ENCODE measurements at regions not wholly inside any gene's neighbourhood (a gene's known extent, or its start where the extent isn't known, plus 50 kb on each side); places are given as distances from the start of the nearest gene placed in this dataset.

DNA sequence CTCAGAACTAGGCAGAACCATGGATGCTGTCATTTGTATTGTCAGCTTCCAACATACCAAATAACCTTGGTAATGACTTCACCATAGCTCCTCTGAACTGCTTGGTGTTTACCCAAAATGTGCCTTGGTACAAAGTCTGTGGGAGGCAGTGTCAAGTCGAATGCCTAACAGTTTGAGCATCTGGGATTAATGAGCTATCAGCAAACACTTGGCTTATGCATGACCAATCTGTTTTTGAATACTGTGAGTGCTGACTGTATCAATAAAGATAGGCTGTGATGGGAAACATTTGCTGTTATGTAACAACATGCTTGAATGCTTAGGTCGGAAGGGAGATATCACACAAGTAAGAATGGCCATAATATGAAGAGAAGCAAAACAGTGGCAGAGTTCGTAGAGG is 455.4 kb downstream of the CMPK2 start:
- Mint-ChIP-seq H3K4me1 (no peaks in the 10 kb centered on the region), H3K9me3 (no peaks in the 10 kb centered on the region), H3K27ac (no peak overlapping the region), H3K36me3 (ENCODE audit: low read depth) (no peaks in the 10 kb centered on the region), H3K27me3 (peaks cover 2% of the 10 kb centered on the region), H3K4me3 (no peak overlapping the region)
- ATAC-seq (ENCODE audit: low read depth): no peak
- ChIA-PET CTCF (no interaction called here), POLR2A (no interaction called here)
- TF ChIP-seq, protein P1, sequence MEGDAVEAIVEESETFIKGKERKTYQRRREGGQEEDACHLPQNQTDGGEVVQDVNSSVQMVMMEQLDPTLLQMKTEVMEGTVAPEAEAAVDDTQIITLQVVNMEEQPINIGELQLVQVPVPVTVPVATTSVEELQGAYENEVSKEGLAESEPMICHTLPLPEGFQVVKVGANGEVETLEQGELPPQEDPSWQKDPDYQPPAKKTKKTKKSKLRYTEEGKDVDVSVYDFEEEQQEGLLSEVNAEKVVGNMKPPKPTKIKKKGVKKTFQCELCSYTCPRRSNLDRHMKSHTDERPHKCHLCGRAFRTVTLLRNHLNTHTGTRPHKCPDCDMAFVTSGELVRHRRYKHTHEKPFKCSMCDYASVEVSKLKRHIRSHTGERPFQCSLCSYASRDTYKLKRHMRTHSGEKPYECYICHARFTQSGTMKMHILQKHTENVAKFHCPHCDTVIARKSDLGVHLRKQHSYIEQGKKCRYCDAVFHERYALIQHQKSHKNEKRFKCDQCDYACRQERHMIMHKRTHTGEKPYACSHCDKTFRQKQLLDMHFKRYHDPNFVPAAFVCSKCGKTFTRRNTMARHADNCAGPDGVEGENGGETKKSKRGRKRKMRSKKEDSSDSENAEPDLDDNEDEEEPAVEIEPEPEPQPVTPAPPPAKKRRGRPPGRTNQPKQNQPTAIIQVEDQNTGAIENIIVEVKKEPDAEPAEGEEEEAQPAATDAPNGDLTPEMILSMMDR (IDR thresholded peaks at IDR 0.05): no peak
- intact Hi-C loops (cut with micrococcal nuclease): no loop called here
- no peak for DNase-seq

DNA sequence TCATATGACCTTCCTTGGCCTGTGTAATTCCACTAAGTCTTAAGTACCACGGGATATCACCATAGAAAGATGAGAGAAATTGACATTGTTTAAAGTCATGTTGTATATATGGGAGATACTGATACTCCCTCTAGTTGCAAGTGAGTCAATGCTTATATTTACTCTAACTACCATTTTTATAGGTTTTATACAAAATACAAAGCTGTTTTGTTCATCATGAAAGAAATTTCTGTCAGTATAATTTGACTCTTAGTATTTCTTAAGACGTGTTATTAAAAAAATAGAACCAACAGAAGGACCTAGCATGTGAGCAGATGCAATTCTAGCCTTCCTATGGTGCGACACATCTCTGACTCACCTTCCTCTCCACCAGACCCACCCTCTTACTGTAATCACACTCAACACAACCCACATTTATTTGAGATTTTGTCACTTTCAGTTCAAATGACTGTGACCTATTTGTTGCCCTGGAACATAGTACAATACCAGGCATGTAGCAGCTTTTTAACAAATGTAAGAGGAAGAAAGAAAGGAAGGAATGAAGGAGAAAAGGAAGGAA is 453.1 kb downstream of the CMPK2 start:
- Mint-ChIP-seq H3K27ac (no peak overlapping the region), H3K4me3 (no peak overlapping the region), H3K9me3 (no peaks in the 10 kb centered on the region), H3K4me1 (no peaks in the 10 kb centered on the region), H3K36me3 (ENCODE audit: low read depth) (no peaks in the 10 kb centered on the region), H3K27me3 (peaks cover 2% of the 10 kb centered on the region)
- CTCF ChIA-PET: no interaction called here
- ATAC-seq (ENCODE audit: low read depth): no peak
- POLR2A ChIA-PET: no interaction called here
- DNase-seq: no peak
- intact Hi-C loops (cut with micrococcal nuclease): no loop called here
- TF ChIP-seq, protein P1 (IDR thresholded peaks at IDR 0.05): no peak

DNA sequence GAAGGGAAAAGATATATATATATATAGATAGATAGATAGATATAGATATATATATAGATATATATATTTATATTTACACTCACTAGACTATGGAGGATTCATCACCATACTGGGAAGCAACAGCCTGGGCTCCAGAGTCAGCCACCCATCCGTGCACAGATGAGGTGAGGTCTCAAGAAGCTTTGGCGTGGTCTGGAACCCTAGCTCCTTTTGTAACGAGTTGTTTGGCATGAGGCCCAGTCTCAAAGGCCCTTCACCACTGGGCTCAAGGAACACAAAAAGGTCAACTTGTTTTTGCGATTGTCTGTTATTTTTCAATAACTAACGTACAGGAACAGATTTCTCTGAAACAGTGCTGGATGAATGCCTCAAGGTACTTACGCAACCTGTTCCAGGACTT is 448.7 kb downstream of the CMPK2 start:
- CTCF ChIA-PET: no interaction called here
- TF ChIP-seq, protein P1 (IDR thresholded peaks at IDR 0.05): no peak
- Mint-ChIP-seq H3K4me3 (no peak overlapping the region), H3K36me3 (ENCODE audit: low read depth) (no peaks in the 10 kb centered on the region), H3K27me3 (peaks cover 2% of the 10 kb centered on the region), H3K27ac (no peak overlapping the region), H3K4me1 (peaks cover 8% of the 10 kb centered on the region), H3K9me3 (no peaks in the 10 kb centered on the region)
- intact Hi-C loops (cut with micrococcal nuclease): no loop called here
- DNase-seq (no peak), ATAC-seq (ENCODE audit: low read depth) (no peak)
- POLR2A ChIA-PET: no interaction called here

DNA sequence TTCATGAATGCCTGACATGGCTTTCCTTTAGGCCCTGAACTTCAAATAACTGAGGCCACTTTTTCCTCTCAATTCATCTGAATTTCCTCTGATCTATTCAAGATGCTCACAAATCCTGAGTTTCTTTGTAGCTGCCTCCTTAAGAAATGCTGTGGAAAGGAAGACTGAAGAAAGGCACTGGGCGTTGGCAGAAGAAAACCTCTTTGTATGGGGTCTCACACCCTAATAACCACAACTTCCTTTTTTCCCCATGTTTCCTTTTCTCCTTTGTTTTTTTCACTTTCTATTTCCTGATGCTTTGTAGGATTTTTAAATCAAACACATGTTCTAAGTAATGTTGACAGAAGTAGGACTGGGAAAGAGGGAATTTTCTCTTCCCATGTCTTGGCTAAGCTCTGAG is 447.4 kb downstream of the CMPK2 start:
- ChIA-PET POLR2A (no interaction called here), CTCF (no interaction called here)
- ATAC-seq (ENCODE audit: low read depth) (no peak), DNase-seq (no peak)
- Mint-ChIP-seq H3K36me3 (ENCODE audit: low read depth) (no peaks in the 10 kb centered on the region), H3K27me3 (no peaks in the 10 kb centered on the region), H3K9me3 (no peaks in the 10 kb centered on the region), H3K27ac (no peak overlapping the region), H3K4me1 (peaks cover 8% of the 10 kb centered on the region), H3K4me3 (no peak overlapping the region)
- TF ChIP-seq, protein P1 (IDR thresholded peaks at IDR 0.05): no peak
- intact Hi-C loops (cut with micrococcal nuclease): no loop called here

DNA sequence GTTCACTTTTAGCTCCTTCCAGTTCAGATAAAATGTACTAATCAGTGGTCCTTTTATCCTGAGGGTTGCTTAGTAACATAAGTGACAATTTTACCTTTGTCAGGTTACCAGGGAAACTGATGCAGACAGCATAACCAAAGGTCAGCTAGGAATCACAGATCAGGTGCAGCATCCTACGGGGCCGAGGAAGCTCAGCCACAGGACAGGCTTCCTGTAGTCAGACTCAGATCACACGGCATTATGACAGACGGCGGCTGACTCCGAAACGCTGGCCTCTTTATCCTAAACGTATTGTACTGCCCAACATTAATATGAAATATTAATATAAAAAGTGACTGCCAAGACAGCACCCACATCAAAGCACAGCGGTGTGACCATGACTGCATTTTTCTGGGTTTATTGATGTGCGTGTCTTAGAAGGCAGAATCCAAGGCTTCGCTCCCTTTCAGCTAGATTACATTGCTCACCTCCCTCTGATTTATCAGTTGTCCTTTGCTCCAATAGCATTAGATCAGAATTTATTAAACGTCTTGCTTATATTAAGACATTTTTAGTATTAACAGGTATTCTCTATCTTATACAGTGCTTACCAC is 444.5 kb downstream of the CMPK2 start:
- Mint-ChIP-seq H3K27me3 (no peaks in the 10 kb centered on the region), H3K4me1 (peaks cover 8% of the 10 kb centered on the region), H3K36me3 (ENCODE audit: low read depth) (no peaks in the 10 kb centered on the region), H3K27ac (no peak overlapping the region), H3K9me3 (no peaks in the 10 kb centered on the region), H3K4me3 (no peak overlapping the region)
- ATAC-seq (ENCODE audit: low read depth) (no peak), DNase-seq (no peak)
- ChIA-PET CTCF (no interaction called here), POLR2A (no interaction called here)
- TF ChIP-seq, protein P1 (IDR thresholded peaks at IDR 0.05): no peak
- intact Hi-C loops (cut with micrococcal nuclease): no loop called here

Measured in activated B cell treated with CpG ODN at 0.5 μM for 24 hours (primary cell).